HG03175 (cell line): ENCODE measurements at regions not wholly inside any gene's neighbourhood (a gene's known extent, or its start where the extent isn't known, plus 50 kb on each side); places are given as distances from the start of the nearest gene placed in this dataset.
A peak's percentile ranks its signal among the peaks of the same experiment; 100 is the strongest.

ENCODE experiments used
- ATAC-seq: cut with Tn5 transposase; IDR thresholded peaks from one replicate; pipeline ENCODE4 v1.9.1; 2021; ENCODE audit warnings: mild to moderate bottlenecking, moderate library complexity; ENCODE audit not compliant: unreplicated experiment

DNA sequence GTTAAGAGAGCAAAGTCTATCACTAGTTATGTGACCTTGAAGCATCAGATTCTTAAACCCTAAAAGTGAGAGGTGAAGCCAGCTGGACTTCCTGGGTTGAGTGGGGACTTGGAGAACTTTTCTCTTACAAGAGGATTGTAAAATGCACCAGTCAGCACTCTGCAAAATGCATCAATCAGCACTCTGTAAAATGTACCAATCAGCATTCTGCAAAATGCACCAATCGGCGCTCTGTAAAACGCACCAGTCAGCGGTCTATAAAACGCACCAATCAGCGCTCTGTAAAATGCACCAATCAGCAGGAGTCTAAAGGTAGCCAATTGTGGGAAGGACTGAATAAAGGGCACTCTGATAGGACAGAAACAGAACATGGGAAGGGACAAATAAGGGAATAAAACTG is 291.6 kb upstream of the FAM98A start:
- ATAC-seq = no peak

DNA sequence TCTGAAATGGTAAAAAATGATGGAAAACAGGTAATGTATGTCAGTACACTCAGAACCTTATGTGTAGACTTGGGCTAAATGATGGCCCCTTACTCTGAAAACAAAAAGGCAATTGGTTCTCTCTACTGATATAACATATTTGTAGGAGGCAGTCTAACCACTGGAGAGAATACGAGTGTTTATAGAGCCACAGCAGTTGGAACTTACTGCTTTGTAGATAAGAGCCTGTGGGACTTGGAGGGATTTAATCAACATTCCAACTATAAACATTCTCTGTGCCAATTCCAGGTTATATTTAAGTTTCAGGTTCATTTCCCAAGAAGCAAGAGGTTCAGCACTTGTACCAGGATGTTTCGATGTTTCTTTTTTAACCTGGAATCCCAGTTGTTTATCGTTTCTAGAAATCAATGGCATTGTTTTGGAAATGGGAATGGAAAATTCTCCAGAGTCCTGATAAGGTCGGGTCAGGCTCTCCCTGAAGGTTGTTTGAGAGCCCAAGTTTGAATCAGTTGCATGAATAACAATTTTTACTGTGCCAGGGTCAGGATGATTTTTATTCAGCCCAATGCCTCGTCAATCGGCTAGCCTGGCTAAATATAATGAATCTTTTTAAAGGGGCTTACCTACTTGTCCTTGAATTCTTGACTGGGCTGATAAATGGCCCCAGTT is 278.4 kb upstream of the FAM98A start:
- ATAC-seq = no peak

DNA sequence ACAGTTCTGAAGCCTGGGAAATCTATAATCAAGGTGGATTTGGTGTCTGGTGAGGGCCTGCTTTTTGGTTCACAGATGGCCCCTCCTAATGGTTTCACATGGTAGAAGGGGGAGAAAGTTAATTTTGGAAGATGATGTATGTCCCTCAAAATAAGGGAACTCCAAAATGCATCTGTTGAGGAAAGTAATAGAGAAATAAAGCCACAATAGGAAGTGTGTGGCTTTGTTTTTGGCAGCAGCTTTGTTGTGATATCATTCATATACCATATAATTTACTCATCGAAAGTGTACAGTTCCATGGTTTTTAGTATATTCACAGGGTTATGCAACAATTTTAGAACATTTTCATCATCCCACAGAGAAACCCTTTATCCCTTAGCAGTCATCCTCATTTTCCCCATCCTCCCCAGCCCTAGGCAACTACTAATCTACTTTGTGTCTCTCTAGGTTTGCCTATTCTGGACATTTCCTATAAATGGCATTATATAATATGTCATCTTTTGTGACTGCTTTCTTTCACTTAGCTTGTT is 274.0 kb upstream of the FAM98A start:
- ATAC-seq = no peak

DNA sequence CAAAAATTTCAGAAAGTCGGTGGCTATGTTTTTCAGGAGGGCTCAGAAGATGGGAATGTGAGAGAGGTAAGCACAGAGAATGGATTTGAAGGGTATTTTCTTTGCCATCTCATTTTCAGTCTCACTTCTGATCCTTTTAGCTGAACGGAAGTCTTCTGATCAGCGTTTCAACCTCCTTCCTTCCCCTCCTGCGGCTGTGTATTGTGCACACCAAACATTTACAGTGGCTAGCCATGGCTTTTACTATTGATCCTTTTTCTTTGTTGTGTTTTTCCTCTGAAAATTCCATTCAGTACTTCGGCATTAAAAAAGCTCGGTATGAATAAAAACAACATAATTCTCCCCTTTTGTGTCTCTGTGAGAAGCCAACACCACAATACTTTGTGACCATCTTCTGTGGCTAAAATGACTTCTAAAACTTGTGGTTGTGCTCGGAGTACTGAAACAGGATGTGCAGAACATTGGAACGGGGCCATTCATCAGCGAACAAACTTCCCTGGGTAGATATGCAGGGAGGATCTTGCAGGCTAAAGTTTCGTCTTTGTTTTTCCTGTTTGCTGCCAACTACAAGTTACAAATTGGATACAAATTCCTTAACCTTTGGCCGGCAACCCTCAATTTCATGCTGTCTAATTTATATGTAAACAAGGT is 260.8 kb upstream of the FAM98A start:
- no peak for ATAC-seq

DNA sequence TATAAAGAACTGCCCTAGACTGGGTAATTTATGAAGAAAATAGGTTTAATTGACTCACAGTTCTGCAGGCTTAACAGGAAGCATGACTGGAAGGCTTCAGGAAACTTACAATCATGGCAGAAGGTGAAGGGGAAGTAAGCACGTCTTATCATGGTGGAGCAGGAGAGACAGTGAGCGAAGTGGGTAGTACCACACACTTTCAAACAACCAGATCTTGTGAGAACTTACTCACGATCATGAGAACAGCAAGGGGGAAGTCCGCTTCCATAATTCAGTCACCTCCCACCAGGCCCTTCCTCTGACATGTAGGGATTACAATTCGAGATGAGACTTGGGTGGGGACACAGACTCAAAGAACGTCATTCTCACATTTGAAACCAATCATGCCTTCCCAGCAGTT is 260.1 kb upstream of the FAM98A start:
- no peak for ATAC-seq

DNA sequence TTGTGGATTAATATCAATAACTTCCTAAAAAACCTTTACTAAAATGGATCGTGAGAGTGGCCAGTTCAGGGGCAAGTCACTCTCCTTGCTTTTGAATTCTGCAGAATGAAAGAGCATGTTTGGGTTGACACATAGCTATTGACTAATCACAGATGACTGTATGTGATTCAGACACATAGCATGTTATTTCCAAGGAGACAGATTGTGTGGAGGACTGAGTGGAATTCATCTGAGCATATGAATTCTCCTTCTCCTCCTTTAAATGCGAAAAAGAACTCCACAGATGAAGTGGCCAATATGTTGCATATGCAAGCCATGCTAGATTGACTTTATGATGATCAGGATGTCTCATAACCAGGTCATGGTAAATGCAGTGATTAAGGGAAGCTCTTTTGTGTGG is 249.4 kb upstream of the FAM98A start:
- no peak for ATAC-seq

DNA sequence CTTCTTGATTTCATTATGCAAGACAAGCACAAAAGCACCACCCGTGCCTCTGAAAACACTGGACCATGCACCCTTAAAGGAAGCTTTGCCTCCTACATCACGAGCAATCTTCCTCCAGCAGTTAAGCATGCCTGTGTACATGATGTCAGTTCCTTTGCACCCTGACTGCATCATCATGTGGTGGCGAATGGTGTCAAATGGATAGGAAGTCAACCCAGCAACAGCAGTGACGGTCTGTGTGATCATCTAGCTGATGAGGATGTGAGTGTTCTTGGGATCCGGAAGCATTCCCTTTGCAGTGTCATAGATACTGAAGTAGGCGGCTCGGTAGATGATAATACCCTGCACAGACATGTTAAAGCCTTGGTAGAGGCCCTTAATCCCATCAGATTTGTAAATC is 240.7 kb upstream of the FAM98A start:
- ATAC-seq = no peak

DNA sequence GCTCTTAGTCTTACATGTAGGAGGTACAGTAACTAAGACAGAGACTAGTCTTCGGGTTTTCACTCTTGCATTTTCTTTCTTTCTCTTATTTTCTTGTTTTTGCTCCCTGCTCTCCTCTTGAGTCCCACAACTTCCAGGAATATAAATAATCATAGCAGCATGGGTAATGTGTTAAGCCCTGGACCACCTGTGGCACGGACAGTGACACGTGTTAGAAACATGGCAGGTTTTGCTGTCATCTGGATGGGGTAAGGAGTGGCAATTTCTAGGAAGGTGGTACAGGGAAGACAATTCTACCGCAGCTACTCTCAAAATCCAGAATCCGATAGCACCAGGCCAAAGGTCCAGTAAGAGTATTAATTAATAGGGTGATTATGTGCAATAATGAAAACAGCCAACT is 237.5 kb upstream of the FAM98A start:
- no peak for ATAC-seq

DNA sequence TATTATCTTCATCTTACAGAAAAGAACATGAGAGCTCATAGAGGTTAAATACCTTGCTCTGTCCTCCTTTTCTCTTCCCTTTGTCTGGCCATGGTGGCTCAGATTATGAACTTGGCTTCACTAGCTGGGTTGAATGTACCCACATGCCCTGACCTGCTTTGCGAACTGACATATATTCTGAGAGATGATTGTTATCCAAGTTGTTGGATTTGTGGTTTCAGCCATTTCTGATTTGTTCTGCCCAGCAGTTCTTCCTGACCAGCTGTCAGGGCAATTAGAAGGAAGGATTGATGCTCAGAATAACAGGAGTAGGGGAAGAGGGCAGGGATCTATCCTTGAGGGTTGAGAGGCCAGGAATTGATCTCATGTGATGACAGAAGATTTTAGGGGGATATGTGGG is 236.8 kb upstream of the FAM98A start:
- no peak for ATAC-seq

DNA sequence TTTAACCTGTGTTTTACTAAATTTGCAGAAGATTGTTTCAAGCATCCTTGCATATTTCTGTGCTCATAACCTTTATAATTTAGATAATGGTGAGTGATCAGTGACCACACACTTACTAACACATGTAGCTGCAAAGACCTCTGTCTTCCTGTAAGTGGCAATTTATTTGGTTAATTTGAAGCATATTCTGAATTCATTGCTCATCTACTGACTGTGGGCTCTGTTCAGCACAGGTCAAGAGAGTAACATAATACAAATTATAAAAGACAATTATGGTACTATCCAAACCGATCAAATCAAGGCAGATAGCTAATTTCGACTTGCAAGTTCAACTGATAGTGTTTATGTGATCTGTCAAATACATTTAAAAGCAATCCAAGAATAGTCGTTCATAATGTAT is 223.9 kb upstream of the FAM98A start:
- no peak for ATAC-seq

DNA sequence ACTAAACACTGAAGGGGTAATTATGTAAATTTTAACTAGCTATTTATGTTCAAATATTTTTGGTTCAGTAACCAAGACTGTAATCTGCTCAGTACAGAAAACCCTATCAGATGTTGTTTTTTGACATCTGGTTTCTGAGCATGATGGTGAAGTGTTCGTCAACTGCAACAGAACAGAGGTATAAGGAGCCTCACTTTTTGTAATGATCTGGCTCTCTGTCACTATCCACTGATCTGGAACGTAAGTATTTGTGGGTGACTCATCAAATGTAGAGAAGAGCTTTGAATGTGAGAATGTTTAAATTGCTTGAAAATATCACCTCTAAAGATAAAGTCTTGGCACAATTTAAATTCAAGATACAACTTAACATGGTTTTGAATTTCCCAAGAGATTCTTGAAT is 213.6 kb upstream of the FAM98A start:
- no peak for ATAC-seq

DNA sequence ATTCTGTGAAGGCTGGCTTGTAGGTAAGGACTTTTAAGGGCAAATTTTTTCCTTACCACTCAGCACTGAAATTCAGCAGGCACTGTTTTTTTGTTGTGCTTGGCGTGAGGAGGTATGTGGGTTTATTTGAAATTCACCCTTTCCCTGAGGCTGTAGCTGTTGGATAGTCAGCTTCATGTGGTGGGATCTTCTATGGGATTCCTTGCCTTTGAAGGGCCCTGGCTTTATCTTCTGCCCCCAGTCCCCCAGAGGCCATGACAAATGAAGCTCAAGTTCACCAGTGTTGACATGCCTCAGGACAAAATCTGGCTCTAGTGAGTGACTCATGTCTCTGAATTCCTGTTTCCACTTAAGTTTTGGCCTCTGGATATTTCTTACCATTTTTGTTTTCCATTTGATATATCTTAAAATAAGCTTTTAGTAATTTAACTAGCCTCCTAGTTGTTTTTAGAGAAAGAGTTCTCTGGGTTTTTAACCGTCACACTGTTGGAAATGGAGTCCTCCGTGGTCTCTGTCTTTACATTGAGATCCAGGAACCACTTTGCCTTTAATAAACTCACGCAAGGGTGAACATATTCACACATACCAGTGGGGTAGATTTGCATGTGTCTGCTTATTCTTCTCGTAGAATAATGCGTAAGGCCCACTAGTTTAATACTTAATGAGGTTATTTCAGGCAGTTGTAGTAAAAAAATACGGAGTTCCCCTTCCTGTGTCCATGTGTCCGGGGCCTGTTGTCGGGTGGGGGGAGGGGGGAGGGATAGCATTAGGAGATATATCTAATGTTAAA is 211.1 kb upstream of the FAM98A start:
- no peak for ATAC-seq

DNA sequence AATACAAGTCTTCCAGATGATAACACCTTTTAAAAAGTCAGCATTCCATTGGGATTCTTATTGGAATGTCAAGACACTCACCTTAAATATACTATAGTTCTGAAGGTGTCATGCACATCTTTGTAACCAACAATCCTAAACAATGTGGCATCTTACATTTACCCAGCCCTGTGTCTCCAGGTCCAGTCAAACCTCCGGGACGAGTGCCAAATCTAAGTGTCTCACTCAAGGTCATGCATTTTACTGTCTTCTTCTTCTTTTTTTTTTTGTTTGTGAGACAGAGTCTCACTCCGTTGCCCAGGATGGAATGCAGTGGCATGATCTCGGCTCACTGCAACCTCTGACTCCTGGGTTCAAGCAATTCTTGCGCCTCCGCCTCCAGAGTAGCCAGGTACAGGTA is 206.9 kb upstream of the FAM98A start:
- no peak for ATAC-seq

DNA sequence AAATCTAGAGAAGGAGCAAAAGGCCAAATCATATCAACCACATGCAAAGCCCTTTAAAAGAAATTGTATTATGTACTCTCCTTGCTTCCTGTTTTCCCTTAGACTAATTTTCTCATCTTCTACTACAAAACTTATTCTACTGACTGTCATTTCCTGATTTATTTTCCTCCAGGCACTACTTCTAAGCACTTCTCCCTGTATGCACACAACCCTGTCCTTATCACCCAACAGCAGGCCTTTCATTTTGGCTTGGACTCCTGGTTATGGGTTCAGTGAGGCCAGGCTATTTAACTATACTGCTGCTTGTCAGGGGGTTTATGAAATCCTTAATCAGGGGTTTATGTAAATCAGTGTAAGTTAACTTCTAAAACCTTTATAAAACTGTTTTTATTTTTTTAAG is 205.1 kb upstream of the FAM98A start:
- ATAC-seq = no peak

DNA sequence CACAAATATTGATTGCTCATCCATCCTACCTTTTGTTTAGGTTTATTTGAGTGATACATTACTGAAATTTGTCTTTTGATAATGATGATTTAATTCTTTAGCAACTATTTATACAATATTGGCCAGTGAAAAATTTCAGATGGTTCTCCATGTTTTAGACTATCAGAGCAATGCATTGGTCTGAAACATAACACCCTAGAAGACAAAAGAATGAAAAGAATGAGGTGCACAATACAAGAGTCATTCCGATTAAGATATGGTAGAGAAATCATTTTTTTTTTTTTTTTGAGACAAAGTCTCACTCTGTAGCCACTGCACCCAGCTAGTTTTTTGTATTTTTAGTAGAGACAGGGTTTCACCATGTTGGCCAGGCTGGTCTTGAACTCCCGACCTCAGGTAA is 197.4 kb upstream of the FAM98A start:
- no peak for ATAC-seq

DNA sequence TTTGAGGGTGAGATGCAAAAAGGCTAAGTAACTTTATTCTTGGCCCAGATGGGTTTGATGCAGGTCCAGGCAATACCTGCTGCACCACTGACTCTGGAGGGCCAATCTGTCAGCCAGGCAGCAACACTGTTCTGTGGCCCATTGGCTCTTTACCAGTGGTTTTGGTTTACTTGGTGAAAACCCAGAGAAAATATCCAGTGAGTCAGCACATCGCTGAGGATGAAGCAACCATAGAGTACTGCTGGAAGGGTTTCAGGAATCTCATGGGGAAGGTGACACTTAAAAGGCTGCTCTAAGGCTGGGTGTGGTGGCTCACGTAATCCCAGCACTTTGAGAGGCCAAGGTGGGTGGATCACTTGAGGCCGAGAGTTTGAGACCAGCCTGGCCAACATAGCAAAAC is 192.5 kb upstream of the FAM98A start:
- ATAC-seq = no peak

DNA sequence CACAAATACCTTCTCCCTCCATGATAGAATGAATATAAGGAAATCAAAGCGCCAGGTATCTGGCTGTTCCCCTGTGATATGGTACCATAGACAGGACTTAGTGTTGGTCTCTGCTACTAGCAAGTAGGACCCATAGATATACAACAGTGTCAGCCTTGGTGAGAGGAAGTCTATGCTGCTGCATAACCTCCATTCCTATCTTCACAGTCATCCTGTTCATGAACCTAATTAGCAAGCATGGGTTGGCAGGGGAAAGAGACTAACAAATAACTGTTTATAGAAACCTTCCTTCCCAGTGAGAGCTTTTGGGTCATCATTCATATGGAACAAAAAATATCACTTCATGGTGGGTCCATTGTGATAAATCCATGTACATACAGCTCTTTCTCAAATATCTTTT is 188.9 kb upstream of the FAM98A start:
- ATAC-seq = no peak

DNA sequence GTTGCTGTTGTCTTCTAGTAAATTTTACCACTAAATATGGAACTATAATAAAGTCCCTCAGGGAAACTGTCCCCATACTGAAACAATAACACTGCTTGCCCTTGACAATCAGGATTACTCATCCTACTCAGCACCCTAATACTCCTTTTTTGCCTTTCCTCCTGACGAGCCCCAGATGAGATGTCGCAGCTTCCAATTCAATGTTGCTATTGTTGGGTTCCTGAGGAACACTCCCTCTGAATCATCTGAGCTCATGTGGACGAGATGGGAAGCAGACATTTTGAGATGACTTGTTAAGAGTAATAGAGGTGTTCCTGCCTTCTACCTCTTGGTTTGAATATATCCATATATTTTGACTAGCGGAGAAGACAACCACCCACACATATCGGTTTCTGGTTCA is 187.8 kb upstream of the FAM98A start:
- ATAC-seq = no peak

DNA sequence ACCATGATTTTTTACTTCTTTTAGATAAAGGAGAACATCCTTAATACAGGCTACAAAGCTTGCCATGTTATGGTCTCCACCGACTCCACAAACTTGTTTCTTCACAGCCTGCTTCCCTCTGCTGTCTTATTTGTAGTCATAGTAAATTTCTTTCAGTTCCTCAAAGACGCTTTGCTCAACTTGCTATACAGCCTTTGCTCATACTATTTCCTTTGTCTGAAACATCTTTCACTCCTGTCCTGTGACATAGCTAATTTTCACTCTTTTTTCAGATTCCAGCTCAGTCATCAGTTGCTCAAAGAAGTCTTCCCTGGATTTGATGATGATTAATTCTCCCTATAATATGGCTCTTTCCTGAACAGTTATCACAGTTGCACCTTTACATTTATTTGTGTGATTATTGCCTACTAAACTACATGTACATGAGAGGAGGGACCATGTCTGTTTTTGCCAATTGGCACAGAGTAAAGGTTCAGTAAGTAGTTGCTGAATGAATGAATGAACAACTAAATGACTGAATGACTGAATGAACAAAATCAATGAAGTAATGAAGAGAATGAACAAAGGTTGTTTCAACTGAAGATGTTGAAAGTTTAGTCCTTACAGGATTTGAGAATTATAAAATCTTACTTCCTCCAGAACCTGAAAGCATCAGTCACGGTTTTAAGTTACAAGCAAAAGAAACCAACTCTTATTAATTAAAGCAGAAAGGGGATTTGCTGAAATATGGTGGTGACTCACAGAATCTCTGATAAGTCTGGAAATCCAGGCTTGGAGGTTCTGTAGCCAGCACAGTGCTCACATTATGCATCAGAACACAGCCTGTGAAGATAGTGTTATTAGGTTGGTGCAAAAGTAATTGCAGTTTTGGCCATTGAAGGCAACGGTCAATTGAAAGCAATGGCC is 186.4 kb upstream of the FAM98A start:
- ATAC-seq = peak; percentile 92

DNA sequence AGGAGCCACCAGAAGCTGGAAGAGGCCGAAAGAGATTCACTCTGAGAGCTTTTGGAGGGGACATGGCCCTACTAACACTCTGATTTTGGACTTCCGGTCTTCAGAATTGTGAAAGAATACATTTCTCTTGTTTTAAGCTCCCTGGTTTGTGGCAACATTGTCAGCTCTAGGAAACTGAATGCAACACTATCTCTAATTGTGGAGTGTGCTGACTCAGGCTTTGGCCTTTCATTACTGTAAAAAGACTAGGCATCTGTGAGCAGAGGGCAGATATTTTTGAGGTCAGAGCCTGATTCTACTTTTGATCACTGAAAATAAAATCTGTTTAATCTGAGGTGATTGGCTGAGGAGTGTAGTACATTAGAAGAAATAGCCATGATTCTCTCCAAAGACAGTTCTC is 185.4 kb upstream of the FAM98A start:
- no peak for ATAC-seq
